HG02840 (cell line): ENCODE measurements at regions not wholly inside any gene's neighbourhood (a gene's known extent, or its start where the extent isn't known, plus 50 kb on each side); places are given as distances from the start of the nearest gene placed in this dataset.

Experiments
- ATAC-seq: cut with Tn5 transposase; IDR thresholded peaks from one replicate; pipeline ENCODE4 v1.9.1; 2021; ENCODE audit warnings: mild to moderate bottlenecking, moderate library complexity, moderate number of reproducible peaks; ENCODE audit not compliant: unreplicated experiment, low FRiP score

DNA sequence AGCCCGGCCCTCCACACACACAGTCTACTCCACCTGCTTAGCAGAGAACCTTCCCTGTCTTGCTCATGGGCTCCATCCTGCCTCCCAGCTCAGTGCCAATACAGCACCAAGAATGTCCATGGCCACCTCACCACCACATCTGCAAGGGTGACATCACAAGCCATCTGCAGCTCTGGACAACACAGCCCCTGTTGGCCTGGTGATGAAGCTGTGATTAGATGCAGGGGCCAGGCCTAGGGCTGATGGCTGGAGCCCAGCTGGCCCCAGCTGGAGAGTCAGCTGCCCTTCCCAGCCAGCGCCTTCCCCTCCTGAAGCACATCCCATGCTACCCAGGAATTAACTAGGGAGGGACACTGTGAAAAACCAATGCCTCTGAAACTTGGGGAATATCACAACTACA, 91.1 kb downstream of the TTC32 start:
- ATAC-seq: no peak

- no peak for ATAC-seq
Measured at GRCh38 chr2:19810148-19810547, 91.6 kb downstream of the TTC32 start.

GRCh38 chr2:19809206-19809605, 92.6 kb downstream of the TTC32 start:
- no peak for ATAC-seq

- no peak for ATAC-seq
Measured at GRCh38 chr2:19807866-19808265, 93.9 kb downstream of the TTC32 start.

DNA sequence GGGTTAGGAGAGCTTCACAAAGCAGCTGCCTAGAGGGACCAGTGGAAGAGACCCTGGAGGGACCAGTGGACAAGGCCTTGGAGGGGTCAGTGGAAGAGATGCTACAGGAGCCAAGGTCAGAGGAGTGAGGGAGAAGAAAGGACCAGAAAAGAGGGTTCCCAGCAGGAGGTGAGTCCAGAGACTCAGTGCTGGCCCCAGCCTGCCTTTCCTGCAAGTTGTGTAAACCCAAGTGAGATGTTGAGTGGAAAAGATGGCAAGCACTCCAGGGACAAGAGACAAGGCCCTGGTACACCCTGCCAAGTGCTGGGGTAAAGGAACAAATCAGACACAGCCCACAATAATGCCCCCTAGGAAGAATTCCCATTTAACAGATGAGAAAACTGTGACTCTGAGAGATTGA, 94.4 kb downstream of the TTC32 start:
- no peak for ATAC-seq

- no peak for ATAC-seq
Measured at GRCh38 chr2:19806591-19806990, 95.2 kb downstream of the TTC32 start.

DNA sequence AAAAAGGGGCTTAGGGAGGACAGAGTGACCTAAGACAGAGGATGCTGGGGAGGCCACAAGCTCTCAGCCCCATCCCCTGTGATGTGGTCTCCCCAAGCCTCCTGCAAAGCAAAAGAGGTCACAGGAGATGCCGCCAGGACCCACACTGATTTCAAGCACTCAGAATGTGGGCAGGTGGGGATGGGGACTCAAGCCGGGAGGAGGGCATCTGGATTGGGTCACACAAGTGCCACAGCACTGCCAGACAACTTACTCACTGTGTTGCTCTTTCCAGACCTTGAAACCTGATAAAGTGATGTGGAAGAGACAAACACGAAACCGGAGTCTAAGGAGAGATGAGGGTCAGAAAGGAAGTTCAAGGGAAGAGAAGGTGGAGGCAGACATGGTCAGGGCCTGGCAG, 95.7 kb downstream of the TTC32 start:
- no peak for ATAC-seq

DNA sequence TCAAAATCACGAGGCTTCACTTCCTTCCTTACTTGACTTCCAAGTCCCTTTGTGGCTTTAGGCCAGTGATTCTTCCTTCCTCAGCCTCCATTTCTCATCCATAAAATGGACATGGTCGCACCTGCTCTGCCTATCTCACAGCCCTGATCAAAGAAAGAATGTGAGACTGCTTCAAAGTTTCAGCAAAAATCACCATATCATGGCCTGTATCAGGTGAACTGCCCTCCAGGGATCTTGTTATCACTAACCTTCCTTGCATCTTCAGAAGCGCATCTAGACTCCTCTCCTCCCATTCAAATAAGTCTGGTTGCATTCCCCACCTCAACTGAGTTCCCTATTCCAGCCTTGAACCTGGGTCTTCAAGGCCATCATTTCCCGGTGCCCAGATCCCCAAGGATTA, 96.5 kb downstream of the TTC32 start:
- no peak for ATAC-seq

- no peak for ATAC-seq
Measured at GRCh38 chr2:19804639-19805260, 97.0 kb downstream of the TTC32 start.

GRCh38 chr2:19802086-19802841, 99.5 kb downstream of the TTC32 start:
- no peak for ATAC-seq

DNA sequence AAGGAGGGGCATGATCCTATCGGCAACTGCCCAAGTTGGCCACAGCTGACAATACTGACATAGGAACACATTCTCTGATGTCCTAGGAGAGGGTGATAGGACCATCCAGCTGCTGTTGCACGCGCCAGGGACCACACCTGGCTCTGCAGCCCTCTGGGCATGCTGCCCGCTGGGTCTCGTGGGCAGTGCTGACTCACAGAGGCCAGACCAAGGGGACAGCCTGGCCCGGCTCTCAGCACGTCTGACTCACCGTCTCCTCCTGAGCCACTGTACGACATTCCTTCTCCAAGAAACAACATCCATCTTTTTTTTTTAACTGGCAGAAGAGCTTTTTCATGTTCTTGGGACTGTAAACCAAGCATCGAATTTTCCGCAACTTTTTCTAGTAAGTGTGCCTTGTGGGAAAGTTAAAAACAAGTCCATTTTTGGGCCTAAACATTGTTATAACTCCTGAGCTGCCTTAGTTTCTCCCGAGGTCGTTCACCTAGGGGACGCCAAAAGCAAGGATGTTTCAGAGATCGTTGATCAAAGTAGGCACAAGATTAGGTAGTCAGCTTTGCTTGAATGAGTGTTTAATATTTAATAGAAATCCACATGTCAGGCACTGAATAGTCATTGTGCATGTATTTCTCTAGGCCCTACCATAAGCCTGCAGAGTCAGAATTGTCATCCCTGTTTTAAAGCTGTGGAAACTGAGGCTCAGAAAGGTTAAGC, 100.3 kb downstream of the TTC32 start:
- no peak for ATAC-seq

DNA sequence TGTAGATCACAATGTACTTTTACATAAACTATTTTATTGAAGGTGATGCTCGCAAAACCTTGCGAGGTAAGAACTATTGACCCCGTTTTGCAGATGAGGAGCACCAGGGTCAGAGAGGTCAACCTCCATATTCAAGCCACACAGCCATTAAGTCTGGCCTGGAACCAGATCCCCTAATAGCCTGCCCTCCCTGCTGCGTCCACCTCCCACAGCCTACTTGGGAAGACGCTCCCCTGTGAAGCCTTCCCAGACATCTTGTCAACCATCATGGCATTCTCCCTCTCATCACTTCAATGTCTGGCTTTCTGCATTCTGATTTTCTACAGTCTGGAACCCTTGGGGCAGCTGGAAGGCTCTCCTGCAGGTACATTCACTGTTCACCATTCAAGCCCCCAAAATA, 101.0 kb downstream of the TTC32 start:
- ATAC-seq: no peak

DNA sequence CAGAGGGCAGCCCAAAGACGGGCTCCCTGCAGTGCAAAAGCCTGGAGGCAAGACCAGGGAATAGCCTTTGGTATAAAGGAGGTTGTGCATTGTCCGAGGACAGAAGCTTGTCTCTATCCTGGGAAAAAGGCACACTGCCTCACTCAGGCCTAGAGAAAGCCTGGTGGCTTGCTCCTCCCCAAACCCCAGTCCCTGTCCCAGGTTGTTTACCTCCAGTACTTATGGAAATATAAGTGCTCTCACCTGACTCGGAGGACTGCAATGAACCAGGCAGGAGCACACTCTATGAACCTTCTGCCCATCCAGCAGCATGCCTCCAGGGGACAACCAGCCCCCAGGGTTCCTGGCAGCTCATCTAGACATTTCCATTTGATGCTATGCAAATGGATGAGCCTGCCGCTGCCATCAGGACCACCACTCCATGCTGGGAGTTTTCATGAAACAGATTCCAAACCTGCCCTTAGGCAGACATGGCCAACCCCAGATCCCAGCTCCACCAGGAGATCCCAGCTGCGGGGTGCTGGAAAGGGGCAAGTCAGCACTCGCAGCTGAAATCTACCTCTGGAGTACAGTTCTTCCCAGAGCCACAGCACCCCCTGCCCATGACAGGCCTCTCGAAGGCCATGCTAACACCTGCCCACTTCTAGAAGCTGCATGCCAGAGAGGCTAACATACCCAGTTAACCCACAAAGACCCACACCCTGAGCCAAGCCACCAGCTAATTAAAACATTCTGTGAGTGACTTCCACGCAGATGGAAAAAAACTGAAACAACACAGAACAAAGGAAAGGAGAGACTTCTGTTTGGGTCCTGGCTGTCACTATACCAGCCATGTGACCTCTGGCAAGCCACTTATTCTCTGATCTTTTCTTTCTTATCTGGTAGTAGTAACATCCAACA, 101.7 kb downstream of the TTC32 start:
- ATAC-seq: no peak

- no peak for ATAC-seq
Measured at GRCh38 chr2:19797871-19798270, 103.9 kb downstream of the TTC32 start.

DNA sequence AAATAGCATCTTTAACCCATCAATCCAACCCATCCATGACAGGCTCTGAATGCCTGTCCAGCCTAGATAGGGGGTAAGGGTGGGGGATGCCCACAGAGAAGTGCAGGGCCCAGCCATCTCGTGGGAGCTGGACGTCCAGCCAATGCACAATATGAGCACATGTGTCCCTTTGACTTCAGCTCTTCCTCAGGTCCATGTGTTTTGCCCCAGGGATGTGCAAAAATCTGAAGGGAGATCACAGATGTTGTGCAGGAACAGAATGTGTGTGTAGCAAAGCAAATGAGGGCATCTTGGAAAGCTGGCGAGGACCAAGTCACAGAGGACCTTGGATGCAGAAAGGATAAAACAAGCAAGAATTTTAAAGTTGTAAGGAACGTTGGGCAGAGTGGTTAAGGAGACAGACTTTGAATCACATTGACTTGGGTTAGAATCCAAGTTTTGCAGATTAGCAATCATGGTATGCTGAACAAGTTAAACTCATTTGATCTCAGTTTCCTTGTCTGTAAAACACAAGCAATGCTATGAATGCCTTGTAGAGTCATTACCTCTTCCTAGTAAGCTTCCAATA, 104.5 kb downstream of the TTC32 start:
- ATAC-seq: no peak

- no peak for ATAC-seq
Measured at GRCh38 chr2:19796035-19796695, 105.6 kb downstream of the TTC32 start.

- ATAC-seq: no peak
Measured at GRCh38 chr2:19793132-19793750, 108.5 kb downstream of the TTC32 start.

DNA sequence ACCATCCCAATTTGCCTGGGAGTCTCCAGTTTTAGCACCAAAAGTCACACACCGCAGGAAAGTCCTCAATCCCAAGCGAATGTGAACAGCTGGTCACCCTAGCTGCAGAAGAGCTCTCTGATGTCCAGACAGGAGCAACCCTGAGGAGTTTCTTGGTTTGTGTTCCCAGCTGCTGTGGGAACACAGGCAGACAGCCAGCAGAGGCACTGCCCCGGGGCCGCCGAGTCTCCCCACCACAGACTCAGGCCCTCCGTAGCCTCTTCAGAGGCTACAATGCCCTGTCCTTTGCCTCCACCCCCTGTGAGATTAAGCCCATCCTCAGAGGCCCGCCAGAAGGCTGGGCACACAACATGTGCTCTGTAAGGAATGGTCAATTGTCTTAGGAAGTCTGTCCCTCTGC, 111.5 kb downstream of the TTC32 start:
- ATAC-seq: no peak

DNA sequence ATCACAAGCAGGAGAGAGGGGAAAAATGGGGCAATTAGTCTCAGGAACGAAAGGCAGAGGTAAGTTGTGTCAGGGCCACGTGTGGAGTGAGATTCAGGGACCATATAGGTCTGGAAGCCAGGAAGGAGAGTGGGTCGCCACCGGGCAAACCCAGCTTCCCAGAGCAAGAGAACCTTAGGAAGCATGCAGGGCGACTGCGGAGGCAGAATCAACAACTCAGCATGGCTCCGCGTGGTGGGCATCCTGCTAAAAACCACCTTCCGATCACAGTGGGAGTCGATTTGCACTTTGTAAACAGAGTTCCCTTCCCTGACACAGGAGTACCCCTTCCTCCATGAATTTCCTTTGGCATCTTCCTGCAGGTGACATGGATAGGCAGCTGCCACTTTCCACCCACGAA, 114.6 kb downstream of the TTC32 start:
- no peak for ATAC-seq
